ENCODE measurements at regions not wholly inside any gene's neighbourhood (a gene's known extent, or its start where the extent isn't known, plus 50 kb on each side); places are given as distances from the start of the nearest gene placed in this dataset.
"Not testable (repeated sequence)": the region's sequence is repeated elsewhere in the genome, so short reads cannot be mapped to it uniquely, and the experiment has no call there.

GRCh38 chr4:110343534-110343933 lies 132.4 kb upstream of the ENPEP start:
- H3K27ac ChIP-seq: no peak overlapping the region
- no peak for TF ChIP-seq CTCF (IDR thresholded peaks at IDR 0.05)
- TF ChIP-seq ZFX (IDR thresholded peaks at IDR 0.05; ENCODE audit: borderline replicate concordance): no peak

GRCh38 chr4:110341118-110341517 lies 134.8 kb upstream of the ENPEP start:
- H3K27ac ChIP-seq: not testable (repeated sequence)

- no peak overlapping the region for H3K27ac ChIP-seq
- TF ChIP-seq ZFX (IDR thresholded peaks at IDR 0.05; ENCODE audit: borderline replicate concordance) (no peak), CTCF (IDR thresholded peaks at IDR 0.05) (no peak)
Observed at GRCh38 chr4:110335399-110335798, 137.0 kb upstream of the ELOVL6 start.

GRCh38 chr4:110332483-110332882 lies 134.1 kb upstream of the ELOVL6 start:
- TF ChIP-seq ZFX (IDR thresholded peaks at IDR 0.05; ENCODE audit: borderline replicate concordance) (no peak), CTCF (IDR thresholded peaks at IDR 0.05) (no peak)
- no peak overlapping the region for H3K27ac ChIP-seq

GRCh38 chr4:110326426-110326825 lies 128.0 kb upstream of the ELOVL6 start:
- H3K27ac ChIP-seq: not testable (repeated sequence)

GRCh38 chr4:110310795-110311194 lies 112.4 kb upstream of the ELOVL6 start:
- TF ChIP-seq CTCF (IDR thresholded peaks at IDR 0.05): no peak
- TF ChIP-seq ZFX (IDR thresholded peaks at IDR 0.05; ENCODE audit: borderline replicate concordance): no peak
- H3K27ac ChIP-seq: no peak overlapping the region

GRCh38 chr4:110309675-110310074 lies 111.3 kb upstream of the ELOVL6 start:
- TF ChIP-seq ZFX (IDR thresholded peaks at IDR 0.05; ENCODE audit: borderline replicate concordance) (no peak), CTCF (IDR thresholded peaks at IDR 0.05) (no peak)

GRCh38 chr4:110306303-110306702 lies 107.9 kb upstream of the ELOVL6 start:
- TF ChIP-seq ZFX (IDR thresholded peaks at IDR 0.05; ENCODE audit: borderline replicate concordance) (no peak), CTCF (IDR thresholded peaks at IDR 0.05) (no peak)
- H3K27ac ChIP-seq: no peak overlapping the region

More at GRCh38 chr4:110309675-110310074, 111.3 kb upstream of the ELOVL6 start:
- no peak overlapping the region for H3K27ac ChIP-seq

Data from 22Rv1 (cell line).